HG02678 (cell line): ENCODE measurements at regions not wholly inside any gene's neighbourhood (a gene's known extent, or its start where the extent isn't known, plus 50 kb on each side); places are given as distances from the start of the nearest gene placed in this dataset.
A peak's percentile ranks its signal among the peaks of the same experiment; 100 is the strongest.

Experiments
- ATAC-seq: cut with Tn5 transposase; IDR thresholded peaks from one replicate; pipeline ENCODE4 v1.9.1; 2021; ENCODE audit warnings: mild to moderate bottlenecking, moderate library complexity; ENCODE audit not compliant: unreplicated experiment

GRCh38 chr3:28726840-28727239, 378.2 kb upstream of the AZI2 start:
- ATAC-seq: peak; percentile 84

- ATAC-seq: no peak
Observed at GRCh38 chr3:28727307-28727706, 378.7 kb upstream of the AZI2 start.

GRCh38 chr3:28738425-28738824, 389.8 kb upstream of the AZI2 start:
- no peak for ATAC-seq

GRCh38 chr3:28739647-28740046, 391.0 kb upstream of the AZI2 start:
- no peak for ATAC-seq

GRCh38 chr3:28743271-28743670, 394.6 kb upstream of the AZI2 start:
- ATAC-seq: no peak

- ATAC-seq: no peak
Observed at GRCh38 chr3:28743831-28744230, 395.2 kb upstream of the AZI2 start.

GRCh38 chr3:28745436-28745835, 396.8 kb upstream of the AZI2 start:
- no peak for ATAC-seq

- no peak for ATAC-seq
Observed at GRCh38 chr3:28745916-28746617, 397.4 kb upstream of the AZI2 start.

- no peak for ATAC-seq
Observed at GRCh38 chr3:28746990-28747389, 398.4 kb upstream of the AZI2 start.

GRCh38 chr3:28751864-28752263, 403.2 kb upstream of the AZI2 start:
- ATAC-seq: no peak

GRCh38 chr3:28752290-28752689, 403.7 kb upstream of the AZI2 start:
- ATAC-seq: no peak

GRCh38 chr3:28756056-28756455, 407.4 kb upstream of the AZI2 start:
- ATAC-seq: no peak

GRCh38 chr3:28758115-28758514, 409.5 kb upstream of the AZI2 start:
- no peak for ATAC-seq

- no peak for ATAC-seq
Observed at GRCh38 chr3:28761375-28761774, 412.8 kb upstream of the AZI2 start.

GRCh38 chr3:28765194-28765593, 416.6 kb upstream of the AZI2 start:
- ATAC-seq: no peak

- ATAC-seq: no peak
Observed at GRCh38 chr3:28768439-28768838, 419.8 kb upstream of the AZI2 start.

GRCh38 chr3:28777806-28778475, 429.3 kb upstream of the AZI2 start:
- ATAC-seq: no peak

- no peak for ATAC-seq
Observed at GRCh38 chr3:28780480-28780879, 431.9 kb upstream of the AZI2 start.

- no peak for ATAC-seq
Observed at GRCh38 chr3:28781053-28781452, 432.4 kb upstream of the AZI2 start.

GRCh38 chr3:28786446-28786845, 437.8 kb upstream of the AZI2 start:
- ATAC-seq: no peak

GRCh38 chr3:28788571-28788970, 439.9 kb upstream of the AZI2 start:
- no peak for ATAC-seq

- no peak for ATAC-seq
Observed at GRCh38 chr3:28791713-28792255, 443.2 kb upstream of the AZI2 start.
